Activated T-cell treated with anti-CD3 and anti-CD28 coated beads, Interleukin-2, amount 50 U/mL, for 4 hours (primary cell): ENCODE measurements at regions not wholly inside any gene's neighbourhood (a gene's known extent, or its start where the extent isn't known, plus 50 kb on each side); places are given as distances from the start of the nearest gene placed in this dataset.

Experiments used
- ATAC-seq, 2 donors: fragments of 200-7000 bp; cut with Tn5 transposase; one replicate each; pipeline ENCODE4 v1.10.0; 2021
- DNase-seq: peaks from one replicate; pipeline ENCODE4 v3.0.0-alpha.2; 2020
- H3K27me3 Mint-ChIP-seq: one replicate; pipeline ENCODE4 v1.8.0; 2021; ENCODE audit warnings: low read depth, mixed read lengths
- H3K36me3 Mint-ChIP-seq: one replicate; pipeline ENCODE4 v1.8.0; 2022; ENCODE audit warnings: mixed read lengths; ENCODE audit not compliant: insufficient read depth
- H3K4me1 Mint-ChIP-seq: one replicate; pipeline ENCODE4 v1.8.0; 2021; ENCODE audit warnings: low read depth, mixed read lengths
- H3K4me3 Mint-ChIP-seq: one replicate; pipeline ENCODE4 v1.8.0; 2021; ENCODE audit warnings: mild to moderate bottlenecking, moderate library complexity, mixed read lengths
- H3K9me3 Mint-ChIP-seq: one replicate; pipeline ENCODE4 v1.8.0; 2021; ENCODE audit warnings: mixed read lengths

DNA sequence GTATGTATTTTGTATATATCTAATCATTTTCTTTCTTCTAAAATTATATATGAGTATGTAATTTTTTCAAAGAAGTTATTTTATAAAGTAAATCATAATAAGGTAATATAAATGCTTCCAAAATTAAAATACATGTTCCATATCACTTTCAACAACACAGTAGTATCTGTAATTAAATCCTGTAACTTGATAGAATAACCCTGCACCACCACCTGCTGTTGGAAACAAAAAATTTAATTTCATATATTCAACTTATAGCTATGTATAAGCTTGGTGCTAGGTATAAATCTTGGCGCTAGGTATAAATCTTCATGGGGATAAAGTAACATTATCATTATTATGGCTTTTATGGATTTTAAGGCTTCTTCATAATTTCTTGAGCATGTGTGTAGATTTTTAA lies 149.7 kb upstream of the DCN start:
- Mint-ChIP-seq H3K4me3 (no peak overlapping the region), H3K27me3 (peaks cover 12% of the 10 kb centered on the region), H3K9me3 (no peaks in the 10 kb centered on the region), H3K4me1 (no peaks in the 10 kb centered on the region), H3K36me3 (no peaks in the 10 kb centered on the region)
- no peak for ATAC-seq
- DNase-seq, result no peak

DNA sequence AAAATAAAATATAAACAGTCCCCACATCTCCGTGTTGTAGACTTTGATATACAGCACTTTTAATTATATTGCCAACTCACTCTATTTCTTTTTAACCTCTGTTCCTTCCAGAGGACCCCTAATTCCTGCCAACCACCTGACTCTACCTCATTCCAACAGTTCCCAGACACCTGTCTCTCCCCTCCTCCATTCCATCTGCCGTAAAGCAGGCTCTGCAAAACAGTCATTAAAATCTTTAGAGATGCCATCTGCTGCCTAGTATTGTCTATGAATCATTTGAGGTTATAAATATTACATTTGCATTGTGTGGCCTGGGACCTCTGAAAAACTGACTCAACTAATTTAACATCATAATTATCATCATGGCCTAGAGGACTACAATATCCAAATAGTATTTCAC lies 148.8 kb upstream of the DCN start:
- peaks cover 10% of the 10 kb centered on the region for H3K27me3 Mint-ChIP-seq
- H3K4me3 Mint-ChIP-seq, result no peak overlapping the region
- H3K9me3 Mint-ChIP-seq, result no peaks in the 10 kb centered on the region
- H3K36me3 Mint-ChIP-seq, result no peaks in the 10 kb centered on the region
- no peaks in the 10 kb centered on the region for H3K4me1 Mint-ChIP-seq
- ATAC-seq, result no peak
- DNase-seq, result no peak

DNA sequence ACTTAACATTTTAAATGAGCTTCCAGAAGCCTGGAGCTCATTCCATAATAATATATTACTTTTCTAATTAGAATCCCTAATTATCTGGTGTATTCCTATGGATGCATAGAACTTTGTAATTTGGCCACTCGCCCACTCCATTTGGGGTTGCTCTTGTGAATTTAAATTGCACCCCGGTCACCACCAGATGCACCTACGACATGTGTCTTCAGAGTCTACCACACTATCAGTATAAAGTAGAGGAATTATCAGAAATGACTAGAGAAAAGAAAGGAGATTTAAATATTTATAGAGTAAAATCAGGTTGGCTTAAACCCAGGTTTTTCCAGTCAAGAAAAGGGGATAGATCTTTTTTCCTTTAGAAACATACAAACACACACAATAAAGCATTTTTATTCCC lies 145.8 kb upstream of the DCN start:
- DNase-seq, result no peak
- Mint-ChIP-seq H3K4me1 (no peaks in the 10 kb centered on the region), H3K27me3 (peaks cover 6% of the 10 kb centered on the region), H3K9me3 (no peaks in the 10 kb centered on the region), H3K4me3 (no peak overlapping the region), H3K36me3 (no peaks in the 10 kb centered on the region)
- ATAC-seq, result no peak

DNA sequence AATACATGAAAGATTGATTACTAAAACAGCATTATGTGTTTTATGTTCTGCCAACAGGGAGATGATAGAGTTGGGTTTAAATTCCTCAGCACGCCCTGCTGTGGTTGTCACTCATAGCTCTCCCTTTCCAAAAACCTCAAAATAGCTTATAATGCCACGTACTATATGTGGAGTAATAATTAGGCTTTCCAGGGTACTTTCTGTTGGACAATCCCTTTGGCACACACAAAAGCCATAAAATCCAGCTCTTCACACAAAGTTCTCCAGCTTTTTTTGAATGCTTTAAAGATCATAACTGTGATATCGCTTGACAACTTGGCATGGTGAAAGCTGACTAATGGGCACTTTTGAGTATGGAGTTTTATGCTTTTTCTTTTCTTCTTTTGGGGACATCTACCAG lies 145.3 kb upstream of the DCN start:
- peaks cover 6% of the 10 kb centered on the region for H3K27me3 Mint-ChIP-seq
- no peaks in the 10 kb centered on the region for H3K4me1 Mint-ChIP-seq

DNA sequence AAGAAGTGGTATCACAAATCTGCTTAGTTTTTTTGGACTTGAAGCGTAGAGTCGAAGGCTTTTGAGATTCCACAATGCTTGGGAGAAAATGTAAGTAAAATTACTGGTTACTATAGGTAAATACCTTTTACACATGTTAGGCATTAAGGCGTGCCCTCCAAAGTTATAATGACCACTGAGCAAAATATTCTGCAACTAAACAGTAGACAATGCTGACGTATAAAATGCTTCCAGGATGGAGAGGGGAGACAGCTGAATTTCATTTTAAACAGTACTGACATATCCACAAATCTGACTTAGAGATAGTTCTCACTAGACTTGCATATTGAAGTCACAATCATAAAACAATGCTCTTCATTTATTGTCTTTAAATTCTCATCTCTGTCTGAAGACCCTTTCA lies 144.5 kb upstream of the DCN start:
- Mint-ChIP-seq H3K4me1 (no peaks in the 10 kb centered on the region), H3K36me3 (no peaks in the 10 kb centered on the region)

More for the DNA sequence above, 145.3 kb upstream of the DCN start:
- DNase-seq (no peak), ATAC-seq (no peak)
- H3K9me3 Mint-ChIP-seq, result no peaks in the 10 kb centered on the region
- no peak overlapping the region for H3K4me3 Mint-ChIP-seq
- no peaks in the 10 kb centered on the region for H3K36me3 Mint-ChIP-seq

DNA sequence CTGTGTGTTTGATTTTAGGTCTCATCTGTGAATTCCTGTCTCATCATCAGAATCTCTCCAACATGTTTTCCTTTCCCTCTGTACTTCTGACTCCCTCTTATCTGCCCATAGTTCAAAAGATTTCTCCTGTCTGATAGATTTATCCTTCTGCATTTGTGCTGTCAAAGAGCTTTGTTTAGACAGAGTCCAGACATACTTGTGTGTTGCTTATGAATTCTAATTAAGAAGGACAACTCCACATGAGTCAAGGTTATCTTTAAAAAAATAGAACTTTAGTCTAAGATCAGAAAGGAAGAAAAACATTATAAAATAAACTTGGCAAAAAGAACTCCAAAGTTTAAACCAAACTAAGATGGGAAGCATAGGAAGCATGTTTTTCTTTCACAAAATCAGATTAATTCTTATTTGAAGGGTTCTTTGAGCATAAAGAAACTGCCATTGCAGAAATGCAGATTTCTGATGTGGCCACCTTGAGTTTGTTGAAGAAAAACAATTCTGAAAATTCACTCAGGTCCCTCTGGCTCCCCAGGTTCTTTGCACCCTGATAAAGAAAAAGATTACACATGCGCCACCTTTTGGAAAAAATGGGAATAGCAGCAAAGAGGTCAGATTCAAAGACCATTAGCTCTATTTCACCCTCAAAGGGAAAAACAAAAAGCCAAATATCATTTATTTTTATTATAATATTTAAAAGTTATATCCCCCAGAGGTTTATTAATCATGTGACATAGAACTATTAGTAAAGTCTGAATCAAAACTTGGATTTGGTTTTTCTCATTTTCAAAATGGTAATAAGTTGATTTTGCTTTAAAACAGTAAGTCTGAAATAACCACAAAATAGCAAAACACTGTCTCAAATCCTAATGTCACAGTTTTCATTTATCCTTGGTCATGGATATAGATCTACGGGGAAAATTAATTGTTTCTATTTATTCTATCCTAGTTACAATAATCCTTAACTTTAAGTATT lies 143.7 kb upstream of the DCN start:
- H3K36me3 Mint-ChIP-seq, result no peaks in the 10 kb centered on the region
- no peak for ATAC-seq

More for the DNA sequence above, 144.5 kb upstream of the DCN start:
- Mint-ChIP-seq H3K27me3 (peaks cover 6% of the 10 kb centered on the region), H3K4me3 (no peak overlapping the region), H3K9me3 (no peaks in the 10 kb centered on the region)
- DNase-seq (no peak), ATAC-seq (no peak)

DNA sequence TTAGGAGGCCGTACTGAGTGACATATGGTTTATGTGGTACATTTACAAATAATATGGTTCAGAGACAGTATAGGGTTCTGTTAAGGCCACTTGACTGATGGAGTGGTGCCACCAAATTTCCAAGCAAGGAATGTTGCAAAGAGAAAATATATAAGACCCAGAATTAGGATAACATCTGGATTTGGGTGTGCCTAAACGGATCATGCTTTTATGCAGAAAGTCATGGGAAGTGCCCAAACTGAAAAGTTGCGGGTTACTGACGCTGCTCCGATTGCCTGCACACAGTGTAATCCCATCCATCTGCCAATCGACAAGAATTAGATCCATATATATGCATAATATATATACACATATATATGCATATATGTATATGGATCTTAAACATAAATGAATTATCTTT lies 138.4 kb upstream of the DCN start:
- H3K27me3 Mint-ChIP-seq, result peaks cover 2% of the 10 kb centered on the region
- DNase-seq (no peak), ATAC-seq (no peak)
- no peak overlapping the region for H3K4me3 Mint-ChIP-seq
- H3K9me3 Mint-ChIP-seq, result no peaks in the 10 kb centered on the region
- H3K36me3 Mint-ChIP-seq, result no peaks in the 10 kb centered on the region
- no peaks in the 10 kb centered on the region for H3K4me1 Mint-ChIP-seq

More for the DNA sequence above, 143.7 kb upstream of the DCN start:
- H3K4me3 Mint-ChIP-seq, result no peak overlapping the region
- H3K9me3 Mint-ChIP-seq, result no peaks in the 10 kb centered on the region
- DNase-seq, result peak; percentile 14
- H3K4me1 Mint-ChIP-seq, result no peaks in the 10 kb centered on the region
- peaks cover 4% of the 10 kb centered on the region for H3K27me3 Mint-ChIP-seq

DNA sequence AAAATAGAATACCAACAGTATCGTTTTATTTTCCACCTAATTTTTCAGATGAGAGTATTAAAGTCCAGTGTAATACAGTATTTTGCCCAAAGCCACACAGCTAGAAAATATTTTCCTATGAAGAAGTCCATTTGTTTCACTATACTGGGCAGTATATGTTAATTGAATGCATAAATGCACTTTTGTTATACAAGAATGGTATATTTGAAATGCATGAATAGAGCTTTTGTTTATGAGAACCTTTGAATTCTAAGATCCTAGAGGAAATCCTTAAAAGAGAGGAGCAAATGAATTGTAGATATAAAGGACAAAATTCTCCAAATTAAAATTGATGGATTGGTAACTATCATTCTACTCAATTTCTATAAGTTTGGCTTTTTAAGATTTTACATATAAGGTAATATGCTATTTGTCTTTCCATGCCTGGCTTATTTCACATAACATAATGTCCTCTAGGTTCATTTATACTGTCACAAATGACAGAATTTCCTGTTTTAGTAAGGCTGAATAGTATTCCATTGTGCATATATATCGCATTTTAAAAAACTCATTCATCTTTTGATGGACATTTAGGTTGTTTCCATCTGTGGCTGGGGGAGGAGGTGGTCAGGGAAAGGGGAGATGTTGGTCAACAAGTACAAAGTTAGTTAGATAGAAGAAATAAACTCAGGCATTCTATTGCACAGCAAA lies 136.6 kb upstream of the DCN start:
- H3K27me3 Mint-ChIP-seq, result peaks cover 6% of the 10 kb centered on the region
- H3K4me3 Mint-ChIP-seq, result no peak overlapping the region
- no peak for ATAC-seq
- H3K36me3 Mint-ChIP-seq, result no peaks in the 10 kb centered on the region
- DNase-seq, result no peak
- H3K4me1 Mint-ChIP-seq, result no peaks in the 10 kb centered on the region
- H3K9me3 Mint-ChIP-seq, result peaks cover 4% of the 10 kb centered on the region

DNA sequence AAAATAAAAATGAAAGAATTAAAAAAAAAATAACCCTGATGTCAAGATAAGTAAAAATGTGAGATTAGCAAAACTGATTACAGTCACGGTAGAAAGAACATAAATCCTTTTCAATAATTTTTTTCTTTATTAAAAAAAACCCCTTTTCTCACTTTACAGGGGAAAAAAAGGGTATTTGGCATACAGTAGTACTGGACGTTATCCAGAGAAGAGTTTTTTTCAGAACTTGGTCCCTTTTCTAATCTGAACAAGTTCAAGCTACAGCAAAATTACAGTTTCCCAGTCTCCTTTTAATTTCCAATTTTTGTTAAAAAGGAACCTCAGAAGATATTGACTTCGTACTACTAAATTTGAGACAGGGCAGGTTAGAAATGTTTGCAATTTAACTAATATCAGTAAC lies 134.7 kb upstream of the DCN start:
- Mint-ChIP-seq H3K4me1 (no peaks in the 10 kb centered on the region), H3K27me3 (peaks cover 6% of the 10 kb centered on the region), H3K4me3 (no peak overlapping the region), H3K9me3 (peaks cover 4% of the 10 kb centered on the region), H3K36me3 (no peaks in the 10 kb centered on the region)
- DNase-seq, result no peak
- ATAC-seq, result no peak

DNA sequence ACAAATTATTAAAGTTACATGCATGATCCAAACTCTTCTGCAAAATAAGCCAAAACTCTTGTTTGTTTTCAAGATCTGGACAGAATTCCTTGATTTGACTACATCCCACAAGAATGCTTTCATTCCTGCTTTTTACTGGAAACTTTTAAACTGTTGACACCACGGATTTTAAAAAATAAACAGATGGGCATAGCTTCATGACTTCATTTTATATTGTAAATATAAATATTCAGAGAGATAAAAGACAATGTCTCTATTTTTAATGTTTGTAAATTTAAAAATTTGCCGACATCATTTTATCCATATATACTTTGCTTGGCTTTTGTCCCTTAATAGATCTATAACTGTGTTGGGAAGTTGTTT lies 134.3 kb upstream of the DCN start:
- Mint-ChIP-seq H3K4me1 (no peaks in the 10 kb centered on the region), H3K27me3 (peaks cover 6% of the 10 kb centered on the region), H3K9me3 (peaks cover 4% of the 10 kb centered on the region), H3K4me3 (no peak overlapping the region), H3K36me3 (no peaks in the 10 kb centered on the region)
- no peak for DNase-seq
- ATAC-seq, result no peak

DNA sequence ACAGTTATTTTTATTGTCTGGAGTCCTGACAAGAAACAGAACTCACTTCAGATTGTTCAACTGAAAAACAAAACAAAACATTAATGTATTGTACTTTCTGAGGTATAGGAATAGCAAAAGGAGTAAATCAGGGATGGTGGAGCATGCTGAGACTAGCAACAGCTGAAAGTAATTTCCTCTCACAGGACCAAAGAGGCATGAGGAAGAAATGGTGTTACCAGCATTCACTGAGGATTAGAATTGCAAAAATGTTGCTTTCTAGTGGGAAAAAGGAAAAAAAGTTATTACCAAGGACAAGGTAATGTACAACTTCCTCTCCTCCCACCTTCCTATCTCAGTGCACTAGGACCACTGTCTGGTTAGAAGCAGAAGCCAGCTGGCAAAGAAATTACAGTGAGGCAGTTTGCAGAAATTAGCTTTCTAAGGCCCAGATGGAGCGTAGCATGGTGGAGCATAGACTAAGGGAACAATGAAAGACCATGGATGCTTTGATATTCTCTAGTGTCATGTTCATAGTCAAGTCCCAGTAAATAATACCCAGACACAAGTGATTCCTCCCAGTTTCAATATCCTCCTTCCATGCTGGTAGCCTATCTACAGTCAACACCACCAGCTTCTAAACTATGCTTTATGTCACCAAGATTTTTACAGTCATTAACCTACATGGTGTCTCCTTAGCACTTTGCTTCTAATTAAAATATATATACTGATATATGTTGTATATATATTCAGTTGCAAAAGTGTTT lies 133.7 kb upstream of the DCN start:
- no peaks in the 10 kb centered on the region for H3K4me1 Mint-ChIP-seq
- ATAC-seq (no peak), DNase-seq (no peak)
- peaks cover 6% of the 10 kb centered on the region for H3K27me3 Mint-ChIP-seq
- H3K36me3 Mint-ChIP-seq, result no peaks in the 10 kb centered on the region
- H3K4me3 Mint-ChIP-seq, result no peak overlapping the region
- H3K9me3 Mint-ChIP-seq, result peaks cover 4% of the 10 kb centered on the region

DNA sequence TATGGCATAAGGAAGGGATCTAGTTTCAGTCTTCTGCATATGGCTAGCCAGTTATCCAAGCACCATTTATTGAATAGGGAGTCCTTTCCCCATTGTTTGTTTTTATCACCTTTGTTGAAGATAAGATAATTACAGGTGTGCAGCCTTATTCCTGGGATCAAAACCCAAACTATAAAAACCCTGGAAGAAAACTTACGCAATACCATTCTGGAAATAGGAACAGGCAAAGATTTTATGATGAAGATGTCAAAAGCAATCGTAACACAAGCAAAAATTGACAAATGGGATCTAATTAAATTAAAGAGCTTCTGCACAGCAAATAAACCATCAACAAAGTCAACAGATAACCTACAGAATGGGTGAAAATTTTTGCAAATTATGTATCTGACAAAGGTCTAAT lies 128.5 kb upstream of the DCN start:
- no peak for DNase-seq
- no peaks in the 10 kb centered on the region for H3K36me3 Mint-ChIP-seq

DNA sequence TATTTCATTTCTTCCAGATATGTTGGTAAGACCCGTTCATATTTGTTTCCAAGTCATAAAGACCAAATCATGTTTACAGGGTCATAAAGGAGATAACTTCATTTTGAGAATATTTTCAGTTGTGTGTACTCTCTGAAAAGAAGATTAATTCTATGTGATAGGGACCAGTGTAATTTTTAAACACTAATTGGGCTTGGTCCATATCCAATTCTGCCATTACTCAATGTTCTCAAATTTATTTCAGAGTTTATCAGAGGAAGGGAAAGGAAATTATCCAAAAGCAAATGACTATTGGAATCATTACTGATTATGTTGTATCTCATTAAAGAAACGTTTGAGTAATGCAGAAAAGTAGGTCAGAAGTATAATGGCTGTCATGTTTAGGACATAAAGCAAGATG lies 126.8 kb upstream of the DCN start:
- DNase-seq, result no peak
- ATAC-seq, result no peak
- no peaks in the 10 kb centered on the region for H3K36me3 Mint-ChIP-seq
- no peaks in the 10 kb centered on the region for H3K9me3 Mint-ChIP-seq
- H3K27me3 Mint-ChIP-seq, result peaks cover 11% of the 10 kb centered on the region
- H3K4me1 Mint-ChIP-seq, result no peaks in the 10 kb centered on the region
- no peak overlapping the region for H3K4me3 Mint-ChIP-seq

More for the DNA sequence above, 128.5 kb upstream of the DCN start:
- H3K4me1 Mint-ChIP-seq, result no peaks in the 10 kb centered on the region
- H3K27me3 Mint-ChIP-seq, result peaks cover 13% of the 10 kb centered on the region
- peaks cover 4% of the 10 kb centered on the region for H3K9me3 Mint-ChIP-seq
- H3K4me3 Mint-ChIP-seq, result no peak overlapping the region
- ATAC-seq, result no peak

DNA sequence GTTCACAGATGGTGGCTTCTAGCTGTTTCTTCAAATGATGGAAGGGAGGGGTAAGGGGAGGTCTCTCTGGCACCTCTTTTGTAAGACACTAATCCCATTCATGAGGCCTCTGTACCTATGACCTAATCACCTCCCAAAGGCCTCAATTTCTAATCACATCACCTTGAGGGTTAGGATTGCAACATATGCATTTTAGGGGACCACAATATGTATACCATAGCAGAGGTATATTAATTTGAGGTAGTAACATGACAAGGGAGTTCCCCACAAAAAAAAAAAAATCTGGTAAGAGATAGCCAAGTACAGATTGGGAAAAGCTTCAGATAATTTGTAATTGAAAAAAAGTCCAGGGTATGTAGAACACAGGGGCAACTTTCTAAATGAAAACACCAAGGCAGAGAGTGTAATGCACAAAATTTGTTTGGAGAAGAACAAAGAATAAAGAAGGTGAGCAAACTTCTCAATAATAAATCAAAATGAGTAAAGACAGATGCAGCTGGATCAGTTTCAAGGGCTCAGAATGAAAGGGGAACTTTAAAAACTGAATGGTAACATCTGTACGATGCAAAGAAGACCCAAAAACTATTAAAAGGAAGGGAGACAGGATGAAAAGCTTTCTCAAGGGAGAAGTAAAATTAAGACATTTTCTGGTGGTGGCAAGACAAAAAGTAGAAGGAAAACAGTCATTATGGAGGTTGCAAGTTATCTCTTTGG lies 125.5 kb upstream of the DCN start:
- ATAC-seq (no peak), DNase-seq (no peak)
- H3K4me1 Mint-ChIP-seq, result no peaks in the 10 kb centered on the region
- no peak overlapping the region for H3K4me3 Mint-ChIP-seq
- H3K36me3 Mint-ChIP-seq, result no peaks in the 10 kb centered on the region
- peaks cover 11% of the 10 kb centered on the region for H3K27me3 Mint-ChIP-seq
- no peaks in the 10 kb centered on the region for H3K9me3 Mint-ChIP-seq
